Activated B cell treated with CpG ODN at 0.5 μM for 24 hours (primary cell): ENCODE measurements at regions not wholly inside any gene's neighbourhood (a gene's known extent, or its start where the extent isn't known, plus 50 kb on each side); places are given as distances from the start of the nearest gene placed in this dataset.

Experiments
- ATAC-seq: fragments of 200-7000 bp; cut with Tn5 transposase; one replicate; pipeline ENCODE4 v1.10.0; 2021; ENCODE audit warnings: low read depth, mild to moderate bottlenecking, moderate library complexity
- CTCF ChIA-PET: fragments of 350-600 bp; sonication (Branson Sonifier 250); formaldehyde crosslinking; loops from one replicate; lab custom pipeline; 2021; ENCODE audit warnings: antibody characterized with exemption; lab: Charles Lee
- POLR2A ChIA-PET: fragments of 350-600 bp; sonication (Branson Sonifier 250); formaldehyde crosslinking; loops from one replicate; lab custom pipeline; 2021; ENCODE audit warnings: antibody characterized with exemption; lab: Charles Lee
- DNase-seq: peaks from one replicate; pipeline ENCODE4 v3.0.0; 2022
- H3K27ac Mint-ChIP-seq: one replicate; pipeline ENCODE4 v1.8.0; 2020; ENCODE audit warnings: mixed read lengths
- H3K27me3 Mint-ChIP-seq: one replicate; pipeline ENCODE4 v1.8.0; 2021; ENCODE audit warnings: mixed read lengths
- H3K36me3 Mint-ChIP-seq: one replicate; pipeline ENCODE4 v1.8.0; 2021; ENCODE audit warnings: low read depth, mixed read lengths
- H3K4me1 Mint-ChIP-seq: one replicate; pipeline ENCODE4 v1.8.0; 2021; ENCODE audit warnings: mixed read lengths
- H3K4me3 Mint-ChIP-seq: one replicate; pipeline ENCODE4 v1.8.0; 2020; ENCODE audit warnings: mild to moderate bottlenecking, mixed read lengths
- H3K9me3 Mint-ChIP-seq: one replicate; pipeline ENCODE4 v1.8.0; 2020; ENCODE audit warnings: mixed read lengths
- CTCF ChIP-seq: fragments of 200-600 bp; IDR thresholded peaks from one replicate; pipeline ENCODE4 v1.8.0; 2022; ENCODE audit warnings: antibody characterized with exemption, mild to moderate bottlenecking
- intact Hi-C: fragments of 100-400 bp; cut with micrococcal nuclease; formaldehyde crosslinking; loops from one replicate; pipeline ENCODE4 v1.15.1; 2024

GRCh38 chr5:60470881-60471280, 229.1 kb downstream of the DEPDC1B start:
- H3K27ac Mint-ChIP-seq: no peak overlapping the region
- H3K36me3 Mint-ChIP-seq: no peaks in the 10 kb centered on the region
- ATAC-seq: no peak
- TF ChIP-seq CTCF: no peak
- H3K4me1 Mint-ChIP-seq: no peaks in the 10 kb centered on the region
- peaks cover 2% of the 10 kb centered on the region for H3K27me3 Mint-ChIP-seq
- DNase-seq: no peak
- intact Hi-C loops: no loop called here
- ChIA-PET CTCF (no interaction called here), POLR2A (no interaction called here)
- no peak overlapping the region for H3K4me3 Mint-ChIP-seq
- H3K9me3 Mint-ChIP-seq: peaks cover 2% of the 10 kb centered on the region

GRCh38 chr5:60469286-60469685, 230.7 kb downstream of the DEPDC1B start:
- no peak overlapping the region for H3K4me3 Mint-ChIP-seq
- no peak for ATAC-seq
- intact Hi-C loops: no loop called here
- peaks cover 2% of the 10 kb centered on the region for H3K9me3 Mint-ChIP-seq
- ChIA-PET CTCF (no interaction called here), POLR2A (no interaction called here)
- DNase-seq: no peak
- H3K4me1 Mint-ChIP-seq: no peaks in the 10 kb centered on the region
- no peak overlapping the region for H3K27ac Mint-ChIP-seq
- TF ChIP-seq CTCF: no peak
- no peaks in the 10 kb centered on the region for H3K27me3 Mint-ChIP-seq
- no peaks in the 10 kb centered on the region for H3K36me3 Mint-ChIP-seq

- intact Hi-C loops: no loop called here
- no peak overlapping the region for H3K4me3 Mint-ChIP-seq
- ChIA-PET POLR2A (no interaction called here), CTCF (no interaction called here)
- no peaks in the 10 kb centered on the region for H3K27me3 Mint-ChIP-seq
- DNase-seq: no peak
- TF ChIP-seq CTCF: no peak
- H3K9me3 Mint-ChIP-seq: no peaks in the 10 kb centered on the region
- no peak for ATAC-seq
- no peak overlapping the region for H3K27ac Mint-ChIP-seq
- peaks cover 7% of the 10 kb centered on the region for H3K4me1 Mint-ChIP-seq
- no peaks in the 10 kb centered on the region for H3K36me3 Mint-ChIP-seq
Measured at GRCh38 chr5:60463179-60463868, 236.6 kb downstream of the DEPDC1B start.

GRCh38 chr5:60458666-60459065, 241.3 kb downstream of the DEPDC1B start:
- no peak for TF ChIP-seq CTCF
- Mint-ChIP-seq H3K27ac (no peak overlapping the region), H3K27me3 (no peaks in the 10 kb centered on the region), H3K9me3 (no peaks in the 10 kb centered on the region), H3K4me3 (no peak overlapping the region), H3K4me1 (peaks cover 3% of the 10 kb centered on the region), H3K36me3 (no peaks in the 10 kb centered on the region)
- ChIA-PET POLR2A (no interaction called here), CTCF (no interaction called here)
- DNase-seq: no peak
- no peak for ATAC-seq
- intact Hi-C loops: no loop called here

GRCh38 chr5:60457233-60457632, 242.7 kb downstream of the DEPDC1B start:
- ChIA-PET CTCF (no interaction called here), POLR2A (no interaction called here)
- no peak for TF ChIP-seq CTCF
- ATAC-seq (no peak), DNase-seq (no peak)
- intact Hi-C loops: no loop called here
- Mint-ChIP-seq H3K4me3 (no peak overlapping the region), H3K9me3 (no peaks in the 10 kb centered on the region), H3K36me3 (no peaks in the 10 kb centered on the region), H3K4me1 (no peaks in the 10 kb centered on the region), H3K27ac (no peak overlapping the region), H3K27me3 (no peaks in the 10 kb centered on the region)
